ENCODE measurements at regions not wholly inside any gene's neighbourhood (a gene's known extent, or its start where the extent isn't known, plus 50 kb on each side); places are given as distances from the start of the nearest gene placed in this dataset.

DNA sequence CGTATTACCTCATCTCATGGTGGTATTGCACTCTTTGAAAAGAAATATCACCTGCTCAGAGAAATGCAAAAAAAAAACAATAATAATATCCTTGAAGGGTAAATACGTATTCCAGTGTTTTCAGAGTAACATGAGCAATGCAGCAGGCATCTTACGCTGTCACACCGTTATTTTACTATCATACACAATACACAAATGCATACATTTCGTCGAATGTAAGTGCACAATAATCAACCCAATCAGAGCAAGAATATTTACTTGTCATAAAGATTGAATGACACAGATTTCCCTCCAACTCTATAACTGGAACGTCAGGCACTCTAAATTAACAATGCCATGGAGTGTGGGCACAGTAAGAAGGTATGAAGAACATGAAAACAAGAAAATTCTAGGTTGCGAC is 1050.1 kb downstream of the PLA2G4A start:
- TF ChIP-seq, protein P1, sequence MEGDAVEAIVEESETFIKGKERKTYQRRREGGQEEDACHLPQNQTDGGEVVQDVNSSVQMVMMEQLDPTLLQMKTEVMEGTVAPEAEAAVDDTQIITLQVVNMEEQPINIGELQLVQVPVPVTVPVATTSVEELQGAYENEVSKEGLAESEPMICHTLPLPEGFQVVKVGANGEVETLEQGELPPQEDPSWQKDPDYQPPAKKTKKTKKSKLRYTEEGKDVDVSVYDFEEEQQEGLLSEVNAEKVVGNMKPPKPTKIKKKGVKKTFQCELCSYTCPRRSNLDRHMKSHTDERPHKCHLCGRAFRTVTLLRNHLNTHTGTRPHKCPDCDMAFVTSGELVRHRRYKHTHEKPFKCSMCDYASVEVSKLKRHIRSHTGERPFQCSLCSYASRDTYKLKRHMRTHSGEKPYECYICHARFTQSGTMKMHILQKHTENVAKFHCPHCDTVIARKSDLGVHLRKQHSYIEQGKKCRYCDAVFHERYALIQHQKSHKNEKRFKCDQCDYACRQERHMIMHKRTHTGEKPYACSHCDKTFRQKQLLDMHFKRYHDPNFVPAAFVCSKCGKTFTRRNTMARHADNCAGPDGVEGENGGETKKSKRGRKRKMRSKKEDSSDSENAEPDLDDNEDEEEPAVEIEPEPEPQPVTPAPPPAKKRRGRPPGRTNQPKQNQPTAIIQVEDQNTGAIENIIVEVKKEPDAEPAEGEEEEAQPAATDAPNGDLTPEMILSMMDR (conservative IDR thresholded peaks at IDR 0.05), result no peak
- no peak for TF ChIP-seq EZH2 (IDR thresholded peaks at IDR 0.05; ENCODE audit: low read depth)

All from PC-9 (cell line).